GM12878 (cell line): ENCODE measurements at regions not wholly inside any gene's neighbourhood (a gene's known extent, or its start where the extent isn't known, plus 50 kb on each side); places are given as distances from the start of the nearest gene placed in this dataset.

Experiments
- ATAC-seq: fragments of 200-7000 bp; cut with Tn5 transposase; 3 replicates; pipeline ENCODE4 v1.9.1; 2020; ENCODE audit warnings: mild to moderate bottlenecking, moderate library complexity
- BruUV-seq: library from RNA; stranded (reverse); fragments of 400-500 nt; replicated peaks from 2 replicates; lab custom pipeline; 2021; lab: Mats Ljungman, UMichigan
- CTCF ChIA-PET: fragments of 300-600 bp; sonication (Branson Sonifier 250); formaldehyde crosslinking; extraction: SDS; loops from one replicate; lab custom pipeline; 2021; ENCODE audit warnings: inconsistent platforms; lab: Yijun Ruan, JAX
- POLR2A ChIA-PET: fragments of 350-600 bp; formaldehyde crosslinking; extraction: SDS; loops from one replicate; lab custom pipeline; 2021; ENCODE audit warnings: inconsistent platforms; lab: Charles Lee
- RAD21 ChIA-PET: fragments of 300-600 bp; sonication (Branson Sonifier 250); formaldehyde crosslinking; loops from one replicate; lab custom pipeline; 2023; ENCODE audit warnings: antibody characterized with exemption; ENCODE audit not compliant: unreplicated experiment; lab: Charles Lee
- SMC1A ChIA-PET: fragments of 300-600 bp; sonication (Branson Sonifier 250); formaldehyde crosslinking; loops from one replicate; lab custom pipeline; 2023; ENCODE audit not compliant: unreplicated experiment, uncharacterized antibody; lab: Charles Lee
- DNase-seq: peaks from one replicate; pipeline ENCODE4 v3.0.0-alpha.2; 2011; ENCODE audit warnings: low read depth, low spot score
- FAIRE-seq: peaks from 3 replicates; lab custom pipeline; 2011; peaks lifted over from hg19 to GRCh38; lab: Jason Lieb, UNC
- H2AFZ ChIP-seq: 2 replicates; pipeline ENCODE4 v1.6.0; 2011; ENCODE audit warnings: low read depth, low read length, control low read depth; ENCODE audit not compliant: control insufficient read depth
- H3K27ac ChIP-seq: 2 replicates; pipeline ENCODE4 v1.5.1; 2011; ENCODE audit warnings: control low read depth; ENCODE audit not compliant: control insufficient read depth, insufficient read depth
- H3K27me3 ChIP-seq, 2 experiments: replicated peaks in 1 of 2; 2 replicates each; pipeline versions ENCODE4 v1.6.0 to v1.6.1; 2011; ENCODE audit warnings: low read length in 1 of 2; ENCODE audit not compliant: control insufficient read depth in 2 of 2, insufficient read depth in 2 of 2
- H3K36me3 ChIP-seq, 2 experiments: 2 replicates each; pipeline ENCODE4 v1.5.1; 2011; ENCODE audit warnings: low read length in 1 of 2; ENCODE audit not compliant: control insufficient read depth in 2 of 2, insufficient read depth in 2 of 2
- H3K4me1 ChIP-seq: 2 replicates; pipeline ENCODE4 v1.6.1; 2011; ENCODE audit warnings: mild to moderate bottlenecking, low read length, moderate library complexity, mixed read lengths; ENCODE audit not compliant: control insufficient read depth, insufficient read depth
- H3K4me2 ChIP-seq: 2 replicates; pipeline ENCODE4 v1.6.0; 2011; ENCODE audit warnings: control low read depth; ENCODE audit not compliant: control insufficient read depth, insufficient read depth
- H3K4me3 ChIP-seq: fragments of 200-600 bp; sonication (generic); 2 replicates; pipeline ENCODE4 v1.5.1; 2016
- H3K79me2 ChIP-seq: 2 replicates; pipeline ENCODE4 v1.6.0; 2011; ENCODE audit warnings: low read length; ENCODE audit not compliant: control insufficient read depth, insufficient read depth
- H3K9ac ChIP-seq: 2 replicates; pipeline ENCODE4 v1.8.0; 2011; ENCODE audit warnings: low read length, control low read depth, mixed read lengths; ENCODE audit not compliant: control insufficient read depth, insufficient read depth
- H3K9me3 ChIP-seq: replicated peaks from 3 replicates; pipeline ENCODE4 v1.5.1; 2011; ENCODE audit warnings: mild to moderate bottlenecking, low read length; ENCODE audit not compliant: control insufficient read depth, insufficient read depth
- H4K20me1 ChIP-seq: 2 replicates; pipeline ENCODE4 v1.6.0; 2011; ENCODE audit not compliant: control insufficient read depth, insufficient read depth
- ATF2 ChIP-seq: IDR thresholded peaks from 2 replicates; pipeline ENCODE4 v1.6.1; 2012; ENCODE audit warnings: low read length, inconsistent platforms
- CHD1 ChIP-seq: IDR thresholded peaks from 2 replicates; pipeline ENCODE4 v1.6.1; 2012; ENCODE audit warnings: low read depth, low read length, improper control_type of control experiment
- IKZF1 ChIP-seq: fragments of 450-650 bp; conservative IDR thresholded peaks from 2 replicates; pipeline ENCODE4 v1.6.1; 2017; ENCODE audit warnings: antibody characterized with exemption, mild to moderate bottlenecking
- IRF3 ChIP-seq: fragments of 450-650 bp; IDR thresholded peaks from 2 replicates; pipeline ENCODE4 v1.6.1; 2014; ENCODE audit warnings: mild to moderate bottlenecking
- NR2C2 ChIP-seq: IDR thresholded peaks from 2 replicates; pipeline ENCODE4 v1.6.1; 2011; ENCODE audit warnings: borderline replicate concordance, low read depth; ENCODE audit not compliant: control insufficient read depth, insufficient read length
- NR2F1 ChIP-seq: fragments of 450-650 bp; conservative IDR thresholded peaks from 2 replicates; pipeline ENCODE4 v1.6.1; 2017; ENCODE audit warnings: mild to moderate bottlenecking
- POLR2AphosphoS2 ChIP-seq: IDR thresholded peaks from 2 replicates; pipeline ENCODE4 v1.6.1; 2011; ENCODE audit warnings: low read depth, mild to moderate bottlenecking, low read length, improper control_type of control experiment, moderate library complexity
- SIN3A ChIP-seq: IDR thresholded peaks from 2 replicates; pipeline ENCODE4 v1.6.1; 2012; ENCODE audit warnings: low read depth, low read length, improper control_type of control experiment
- SIX5 ChIP-seq: IDR thresholded peaks from 2 replicates; pipeline ENCODE4 v1.6.1; 2011; ENCODE audit warnings: mild to moderate bottlenecking, low read depth, low read length, moderate library complexity; ENCODE audit not compliant: severe bottlenecking
- SRF ChIP-seq, 2 experiments: IDR thresholded peaks; 2 replicates each; pipeline ENCODE4 v1.6.1; 2011; ENCODE audit warnings: low read depth in 2 of 2, low read length in 2 of 2, mild to moderate bottlenecking in 1 of 2, moderate library complexity in 1 of 2
- STAT1 ChIP-seq: fragments of 450-650 bp; conservative IDR thresholded peaks from 2 replicates; pipeline ENCODE4 v1.6.1; 2014; ENCODE audit warnings: antibody characterized with exemption, mild to moderate bottlenecking
- TAF1 ChIP-seq: IDR thresholded peaks from 2 replicates; pipeline ENCODE4 v1.6.1; 2011; ENCODE audit warnings: mild to moderate bottlenecking, low read depth, low read length, borderline replicate concordance
- TCF12 ChIP-seq: IDR thresholded peaks from 2 replicates; pipeline ENCODE4 v1.6.1; 2011; ENCODE audit warnings: low read depth, mild to moderate bottlenecking, low read length
- WRNIP1 ChIP-seq: IDR thresholded peaks from 2 replicates; pipeline ENCODE4 v1.6.1; 2011; ENCODE audit warnings: low read depth, low read length, improper control_type of control experiment, borderline replicate concordance
- WGBS: methylation state at CpG from one replicate; pipeline ENCODE4 v1.1.6; 2016; ENCODE audit warnings: low lambda C conversion rate; ENCODE audit not compliant: insufficient replicate concordance, insufficient coverage; ENCODE audit errors: missing lambda C conversion rate; 5-methylcytosine and 5-hydroxymethylcytosine counted together
- in situ Hi-C: fragments of 300-500 bp; cut with MboI; formaldehyde crosslinking; loops from 9 replicates; pipeline ENCODE4 v1.14.3; 2018; ENCODE audit warnings: mixed read lengths
- intact Hi-C: fragments of 100-400 bp; cut with micrococcal nuclease; formaldehyde crosslinking; loops from one replicate; pipeline ENCODE4 v1.14.2; 2022; ENCODE audit not compliant: unreplicated experiment

- Histone ChIP-seq H3K79me2 (no peaks in the 10 kb centered on the region), H3K27ac (no peak overlapping the region), H3K9ac (no peak overlapping the region), H3K4me1 (no peaks in the 10 kb centered on the region), H3K9me3 (no peaks in the 10 kb centered on the region), H3K27me3 (no peaks in the 10 kb centered on the region), H3K36me3 (no peaks in the 10 kb centered on the region), H2AFZ (no peak overlapping the region), H3K4me3 (no peak overlapping the region), H4K20me1 (no peaks in the 10 kb centered on the region), H3K4me2 (no peak overlapping the region)
- no peak for TF ChIP-seq NR2C2
- no peak for FAIRE-seq
- ChIA-PET RAD21 (no interaction called here), SMC1A (no interaction called here), CTCF (no interaction called here), POLR2A (no interaction called here)
- intact Hi-C loops, result no loop called here
- no TSS peak for BruUV-seq
- in situ Hi-C loops, result no loop called here
- no peak for DNase-seq
- WGBS, result 78% methylated on average over 36 of the region's 53 CpGs
- no peak for ATAC-seq
Observed at GRCh38 chr17:22435231-22435974, 743.1 kb downstream of the KCNJ18 start.

- no peaks in the 10 kb centered on the region for H3K27me3 ChIP-seq
- H3K9me3 ChIP-seq, result no peaks in the 10 kb centered on the region; the same call in 2 of the 3 replicates
- H3K4me2 ChIP-seq, result no peak overlapping the region
- POLR2A ChIA-PET, result no interaction called here
- RAD21 ChIA-PET, result no interaction called here
- H3K4me1 ChIP-seq, result no peaks in the 10 kb centered on the region
- H2AFZ ChIP-seq, result no peak overlapping the region
- BruUV-seq, result no TSS peak
- CTCF ChIA-PET, result no interaction called here
- DNase-seq, result no peak
- WGBS, result 5% methylated on average over 7 of the region's 7 CpGs
- H3K4me3 ChIP-seq, result no peak overlapping the region
- FAIRE-seq, result no peak
- TF ChIP-seq SIN3A, result no peak
- no peak for TF ChIP-seq WRNIP1
- no peak for TF ChIP-seq CHD1
- no peak for TF ChIP-seq POLR2AphosphoS2
- no peak for TF ChIP-seq SRF (IDR thresholded peaks at IDR 0.05; ENCODE audit: low read depth in 2 of 2, low read length in 2 of 2)
- TF ChIP-seq IKZF1, result no peak
- no peak for TF ChIP-seq ATF2
- no peak for TF ChIP-seq NR2F1
- no peak for TF ChIP-seq STAT1
- TF ChIP-seq TCF12, result no peak
- TF ChIP-seq IRF3, result no peak
- no peak for TF ChIP-seq SIX5
- TF ChIP-seq TAF1, result no peak
- intact Hi-C loops (no loop called here), in situ Hi-C loops (no loop called here)
- H3K36me3 ChIP-seq, result no peaks in the 10 kb centered on the region
- H3K9ac ChIP-seq, result no peak overlapping the region
- SMC1A ChIA-PET, result no interaction called here
- no peak overlapping the region for H3K27ac ChIP-seq
- no peaks in the 10 kb centered on the region for H3K79me2 ChIP-seq
- no peaks in the 10 kb centered on the region for H4K20me1 ChIP-seq
- ATAC-seq, result no peak
Observed at GRCh38 chr17:22441776-22442175, 749.5 kb downstream of the KCNJ18 start.
